LNCaP clone FGC (cell line): ENCODE measurements at regions not wholly inside any gene's neighbourhood (a gene's known extent, or its start where the extent isn't known, plus 50 kb on each side); places are given as distances from the start of the nearest gene placed in this dataset.

Experiments used
- DNase-seq: peaks from one replicate; pipeline ENCODE4 v3.0.0-alpha.2; 2011; ENCODE audit warnings: low read depth
- H3K4me3 ChIP-seq: 2 replicates; pipeline ENCODE4 v1.5.1; 2011; ENCODE audit warnings: mild to moderate bottlenecking, low read depth, low read length, control low read depth
- CTCF ChIP-seq: IDR thresholded peaks from 2 replicates; pipeline ENCODE4 v1.5.1; 2012; ENCODE audit warnings: mild to moderate bottlenecking; ENCODE audit not compliant: control insufficient read depth, insufficient read depth; ENCODE audit errors: extremely low read depth

- TF ChIP-seq CTCF, result no peak
- no peak for DNase-seq
- H3K4me3 ChIP-seq, result no peak overlapping the region
Observed at GRCh38 chr11:45021001-45021400, 70.3 kb upstream of the TP53I11 start.

- no peak for DNase-seq
- H3K4me3 ChIP-seq, result no peak overlapping the region
- no peak for TF ChIP-seq CTCF
Observed at GRCh38 chr11:45021692-45022141, 71.0 kb upstream of the TP53I11 start.

- DNase-seq, result no peak
- no peak overlapping the region for H3K4me3 ChIP-seq
- no peak for TF ChIP-seq CTCF
Observed at GRCh38 chr11:45022294-45023064, 71.8 kb upstream of the TP53I11 start.

- TF ChIP-seq CTCF, result no peak
- no peak overlapping the region for H3K4me3 ChIP-seq
- no peak for DNase-seq
Observed at GRCh38 chr11:45023065-45023365, 72.3 kb upstream of the TP53I11 start.

- no peak for TF ChIP-seq CTCF
- DNase-seq, result no peak
- no peak overlapping the region for H3K4me3 ChIP-seq
Observed at GRCh38 chr11:45024316-45024715, 73.6 kb upstream of the TP53I11 start.

- no peak for DNase-seq
- H3K4me3 ChIP-seq, result no peak overlapping the region
- TF ChIP-seq CTCF, result no peak
Observed at GRCh38 chr11:45024846-45025588, 74.3 kb upstream of the TP53I11 start.
